GM23338 (cell line): ENCODE measurements at regions not wholly inside any gene's neighbourhood (a gene's known extent, or its start where the extent isn't known, plus 50 kb on each side); places are given as distances from the start of the nearest gene placed in this dataset.

ENCODE experiments used
- ATAC-seq: fragments of 200-7000 bp; cut with Tn5 transposase; 3 replicates; pipeline ENCODE4 v1.9.1; 2020
- DNase-seq: peaks from one replicate; pipeline ENCODE4 v3.0.0-alpha.2; 2015; ENCODE audit warnings: low spot score
- H2AFZ ChIP-seq: fragments of 200-600 bp; sonication (generic); 2 replicates; pipeline ENCODE4 v1.8.0; 2016; ENCODE audit warnings: antibody characterized with exemption, mild to moderate bottlenecking, moderate library complexity
- H3F3A ChIP-seq: fragments of 200-600 bp; sonication (generic); replicated peaks from 2 replicates; pipeline ENCODE4 v1.8.0; 2017; ENCODE audit warnings: antibody characterized with exemption, mixed run types, low read depth
- H3K27ac ChIP-seq: fragments of 200-600 bp; sonication (generic); 2 replicates; pipeline ENCODE4 v1.6.1; 2016; ENCODE audit warnings: low read depth
- H3K27me3 ChIP-seq: fragments of 200-600 bp; sonication (generic); 2 replicates; pipeline ENCODE4 v1.8.0; 2016; ENCODE audit warnings: mild to moderate bottlenecking, mixed run types, moderate library complexity; ENCODE audit not compliant: insufficient read depth
- H3K36me3 ChIP-seq: fragments of 200-600 bp; sonication (generic); 2 replicates; pipeline ENCODE4 v1.8.0; 2016; ENCODE audit warnings: mild to moderate bottlenecking; ENCODE audit not compliant: insufficient read depth
- H3K4me1 ChIP-seq: fragments of 200-600 bp; sonication (generic); 2 replicates; pipeline ENCODE4 v1.8.0; 2016; ENCODE audit warnings: mild to moderate bottlenecking, moderate library complexity; ENCODE audit not compliant: insufficient read depth
- H3K4me2 ChIP-seq: fragments of 200-600 bp; sonication (generic); 2 replicates; pipeline ENCODE4 v1.7.1; 2017; ENCODE audit warnings: mixed run types
- H3K4me3 ChIP-seq: fragments of 200-600 bp; sonication (generic); 2 replicates; pipeline ENCODE4 v1.6.1; 2016; ENCODE audit warnings: mixed run types
- H3K79me2 ChIP-seq: fragments of 200-600 bp; sonication (generic); replicated peaks from 2 replicates; pipeline ENCODE4 v1.8.0; 2017; ENCODE audit warnings: mild to moderate bottlenecking; ENCODE audit not compliant: insufficient read depth
- H3K9me2 ChIP-seq: fragments of 200-600 bp; sonication (generic); 2 replicates; pipeline ENCODE4 v1.8.0; 2017; ENCODE audit not compliant: insufficient read depth
- H4K20me1 ChIP-seq: fragments of 200-600 bp; sonication (generic); replicated peaks from 2 replicates; pipeline ENCODE4 v1.8.0; 2017; ENCODE audit warnings: mild to moderate bottlenecking; ENCODE audit not compliant: insufficient read depth
- H3K27ac Mint-ChIP-seq: 2 replicates; pipeline ENCODE4 v1.8.0; 2020; ENCODE audit warnings: inconsistent platforms, mild to moderate bottlenecking, moderate library complexity, mixed read lengths
- H3K27me3 Mint-ChIP-seq: 3 replicates; pipeline ENCODE4 v1.8.0; 2022; ENCODE audit warnings: low read depth, mild to moderate bottlenecking, moderate library complexity, mixed read lengths, inconsistent platforms; ENCODE audit not compliant: insufficient read depth, poor library complexity
- H3K36me3 Mint-ChIP-seq: 3 replicates; pipeline ENCODE4 v1.8.0; 2021; ENCODE audit warnings: low read depth, mild to moderate bottlenecking, inconsistent platforms, moderate library complexity, mixed read lengths
- H3K4me1 Mint-ChIP-seq: 3 replicates; pipeline ENCODE4 v1.8.0; 2020; ENCODE audit warnings: mild to moderate bottlenecking, inconsistent platforms, mixed read lengths
- H3K4me3 Mint-ChIP-seq: 3 replicates; pipeline ENCODE4 v1.8.0; 2021; ENCODE audit warnings: moderate library complexity, mild to moderate bottlenecking, inconsistent platforms, mixed read lengths
- H3K9me3 Mint-ChIP-seq: 3 replicates; pipeline ENCODE4 v1.8.0; 2020; ENCODE audit warnings: moderate library complexity, mild to moderate bottlenecking, inconsistent platforms, mixed read lengths
- CTCF ChIP-seq, 2 experiments: fragments of 200-600 bp in 1 of 2; sonication (generic) in 1 of 2; conservative IDR thresholded peaks; 2 replicates each; pipeline versions ENCODE4 v1.5.1 to v1.6.1; 2016 to 2017; ENCODE audit warnings: antibody characterized with exemption in 2 of 2, low read depth in 2 of 2, mild to moderate bottlenecking in 2 of 2, moderate library complexity in 1 of 2
- EZH2 ChIP-seq: fragments of 200-600 bp; sonication (generic); IDR thresholded peaks from one replicate; pipeline ENCODE4 v1.8.0; 2017; ENCODE audit warnings: antibody characterized with exemption, mild to moderate bottlenecking, low read depth; ENCODE audit not compliant: unreplicated experiment
- ZNF114 ChIP-seq: fragments of 250-450 bp; sonication (Bioruptor Pico); IDR thresholded peaks from 2 replicates; pipeline ENCODE4 v1.5.0; 2020; ENCODE audit warnings: mild to moderate bottlenecking, moderate library complexity
- ZNF462 ChIP-seq: fragments of 250-450 bp; sonication (Bioruptor Pico); IDR thresholded peaks from 2 replicates; pipeline ENCODE4 v1.5.0; 2020; ENCODE audit warnings: mild to moderate bottlenecking, moderate library complexity

- no peaks in the 10 kb centered on the region for H3K36me3 ChIP-seq
- H3K27me3 Mint-ChIP-seq, result peaks cover 3% of the 10 kb centered on the region
- no peak overlapping the region for H3K27ac Mint-ChIP-seq
- DNase-seq, result peak; percentile 31
- H3K27ac ChIP-seq, result no peak overlapping the region
- peaks cover 15% of the 10 kb centered on the region for H3K4me1 Mint-ChIP-seq
- H3K27me3 ChIP-seq, result no peaks in the 10 kb centered on the region
- TF ChIP-seq EZH2, result no peak
- peak; percentile 59; the same call in 1 of the 2 replicates for TF ChIP-seq ZNF462 (CRISPR knock-in tag)
- no peak overlapping the region for H3K4me3 ChIP-seq
- no peaks in the 10 kb centered on the region for H4K20me1 ChIP-seq
- peak; percentile 52; the same call in 2 of the 3 replicates for ATAC-seq
- H3K4me2 ChIP-seq, result no peak overlapping the region
- H3K9me3 Mint-ChIP-seq, result no peaks in the 10 kb centered on the region
- no peaks in the 10 kb centered on the region for H3K79me2 ChIP-seq
- H3K4me1 ChIP-seq, result 0 out of 2 replicates have a peak, but pooled peaks cover 2% of the 10 kb centered on the region
- H3K36me3 Mint-ChIP-seq, result no peaks in the 10 kb centered on the region
- no peaks in the 10 kb centered on the region for H3F3A ChIP-seq
- peaks cover 1% of the 10 kb centered on the region; the same call in 1 of the 2 replicates for H3K9me2 ChIP-seq
- H2AFZ ChIP-seq, result peak overlapping the region; percentile 29; the same call in 1 of the 2 replicates
- H3K4me3 Mint-ChIP-seq, result no peak overlapping the region
These were observed 476.8 kb downstream of the LRRC70 start for GRCh38 chr5:63055421-63055820.

- H3K4me1 Mint-ChIP-seq, result peaks cover 10% of the 10 kb centered on the region
- ATAC-seq, result no peak
- TF ChIP-seq CTCF (conservative IDR thresholded peaks at IDR 0.05; ENCODE audit: low read depth in 2 of 2) (no peak), ZNF114 (CRISPR knock-in tag) (no peak)
These were observed 474.5 kb downstream of the LRRC70 start for GRCh38 chr5:63053019-63053638.

More at GRCh38 chr5:63053019-63053638, 474.5 kb downstream of the LRRC70 start:
- Histone ChIP-seq H3K36me3 (no peaks in the 10 kb centered on the region), H4K20me1 (no peaks in the 10 kb centered on the region), H3K4me3 (no peak overlapping the region), H3K4me2 (no peak overlapping the region), H3K9me2 (0 out of 2 replicates have a peak, but pooled peaks cover 3% of the 10 kb centered on the region), H3K27me3 (no peaks in the 10 kb centered on the region), H3K27ac (no peak overlapping the region), H3K79me2 (no peaks in the 10 kb centered on the region), H3K4me1 (no peaks in the 10 kb centered on the region), H2AFZ (no peak overlapping the region), H3F3A (no peaks in the 10 kb centered on the region)
- Mint-ChIP-seq H3K9me3 (no peaks in the 10 kb centered on the region), H3K4me3 (no peak overlapping the region), H3K36me3 (no peaks in the 10 kb centered on the region), H3K27ac (no peak overlapping the region), H3K27me3 (peaks cover 3% of the 10 kb centered on the region)
- DNase-seq, result no peak
